ENCODE measurements at regions not wholly inside any gene's neighbourhood (a gene's known extent, or its start where the extent isn't known, plus 50 kb on each side); places are given as distances from the start of the nearest gene placed in this dataset.

- no peaks in the 10 kb centered on the region for H3K36me3 Mint-ChIP-seq
- TF ChIP-seq, protein P1, sequence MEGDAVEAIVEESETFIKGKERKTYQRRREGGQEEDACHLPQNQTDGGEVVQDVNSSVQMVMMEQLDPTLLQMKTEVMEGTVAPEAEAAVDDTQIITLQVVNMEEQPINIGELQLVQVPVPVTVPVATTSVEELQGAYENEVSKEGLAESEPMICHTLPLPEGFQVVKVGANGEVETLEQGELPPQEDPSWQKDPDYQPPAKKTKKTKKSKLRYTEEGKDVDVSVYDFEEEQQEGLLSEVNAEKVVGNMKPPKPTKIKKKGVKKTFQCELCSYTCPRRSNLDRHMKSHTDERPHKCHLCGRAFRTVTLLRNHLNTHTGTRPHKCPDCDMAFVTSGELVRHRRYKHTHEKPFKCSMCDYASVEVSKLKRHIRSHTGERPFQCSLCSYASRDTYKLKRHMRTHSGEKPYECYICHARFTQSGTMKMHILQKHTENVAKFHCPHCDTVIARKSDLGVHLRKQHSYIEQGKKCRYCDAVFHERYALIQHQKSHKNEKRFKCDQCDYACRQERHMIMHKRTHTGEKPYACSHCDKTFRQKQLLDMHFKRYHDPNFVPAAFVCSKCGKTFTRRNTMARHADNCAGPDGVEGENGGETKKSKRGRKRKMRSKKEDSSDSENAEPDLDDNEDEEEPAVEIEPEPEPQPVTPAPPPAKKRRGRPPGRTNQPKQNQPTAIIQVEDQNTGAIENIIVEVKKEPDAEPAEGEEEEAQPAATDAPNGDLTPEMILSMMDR (conservative IDR thresholded peaks at IDR 0.05) = no peak
- H3K27me3 Mint-ChIP-seq = peaks cover 35% of the 10 kb centered on the region
- no peak overlapping the region for H3K4me3 Mint-ChIP-seq
- no peaks in the 10 kb centered on the region for H3K9me3 Mint-ChIP-seq
- H3K27ac Mint-ChIP-seq = no peak overlapping the region
- no peak for DNase-seq (ENCODE audit: extremely low spot score, unreplicated experiment)
- peaks cover 47% of the 10 kb centered on the region for H3K4me1 Mint-ChIP-seq (ENCODE audit: unreplicated experiment)
These were observed 414.0 kb upstream of the PSMD7 start for GRCh38 chr16:73882651-73883050.

DNA sequence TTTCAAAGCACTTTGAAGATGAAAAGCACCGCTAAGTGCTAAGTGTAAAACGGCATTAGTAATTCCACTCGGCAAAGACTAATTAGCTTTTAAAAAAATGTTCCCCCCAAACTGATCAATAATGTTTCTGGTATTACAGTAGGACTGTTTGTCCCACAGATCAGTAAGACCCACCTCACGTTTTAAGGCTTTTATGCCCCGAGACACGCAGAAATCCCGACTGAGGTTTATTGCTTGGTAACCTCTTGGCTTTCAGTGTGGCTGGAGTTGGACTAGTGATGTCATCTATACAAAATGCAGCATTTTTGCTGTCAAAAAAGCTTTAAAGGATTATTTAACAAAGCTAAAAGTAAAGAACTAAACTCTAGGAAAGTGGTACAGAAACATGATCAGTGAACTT, 414.6 kb upstream of the PSMD7 start:
- Mint-ChIP-seq H3K27ac (no peak overlapping the region), H3K27me3 (peaks cover 31% of the 10 kb centered on the region), H3K36me3 (no peaks in the 10 kb centered on the region), H3K9me3 (no peaks in the 10 kb centered on the region), H3K4me3 (peak overlapping the region; percentile 37), H3K4me1 (ENCODE audit: unreplicated experiment) (peaks cover 47% of the 10 kb centered on the region)
- TF ChIP-seq, protein P1 (conservative IDR thresholded peaks at IDR 0.05) = no peak
- DNase-seq (ENCODE audit: extremely low spot score, unreplicated experiment) = no peak

GRCh38 chr16:73879621-73880020, 417.0 kb upstream of the PSMD7 start:
- Mint-ChIP-seq H3K4me1 (ENCODE audit: unreplicated experiment) (peaks cover 39% of the 10 kb centered on the region), H3K4me3 (no peak overlapping the region), H3K9me3 (no peaks in the 10 kb centered on the region), H3K36me3 (no peaks in the 10 kb centered on the region), H3K27me3 (peaks cover 18% of the 10 kb centered on the region), H3K27ac (no peak overlapping the region)
- DNase-seq (ENCODE audit: extremely low spot score, unreplicated experiment) = no peak
- TF ChIP-seq, protein P1 (conservative IDR thresholded peaks at IDR 0.05) = no peak

GRCh38 chr16:73878611-73879010, 418.0 kb upstream of the PSMD7 start:
- DNase-seq (ENCODE audit: extremely low spot score, unreplicated experiment) = no peak
- Mint-ChIP-seq H3K9me3 (no peaks in the 10 kb centered on the region), H3K27me3 (peaks cover 18% of the 10 kb centered on the region), H3K27ac (no peak overlapping the region), H3K4me3 (no peak overlapping the region), H3K36me3 (no peaks in the 10 kb centered on the region), H3K4me1 (ENCODE audit: unreplicated experiment) (peaks cover 49% of the 10 kb centered on the region)
- TF ChIP-seq, protein P1 (conservative IDR thresholded peaks at IDR 0.05) = peak; percentile 78

GRCh38 chr16:73877150-73877549, 419.5 kb upstream of the PSMD7 start:
- H3K27me3 Mint-ChIP-seq = peaks cover 18% of the 10 kb centered on the region
- H3K36me3 Mint-ChIP-seq = no peaks in the 10 kb centered on the region
- no peaks in the 10 kb centered on the region for H3K9me3 Mint-ChIP-seq
- no peak overlapping the region for H3K4me3 Mint-ChIP-seq
- no peak for DNase-seq (ENCODE audit: extremely low spot score, unreplicated experiment)
- TF ChIP-seq, protein P1 (conservative IDR thresholded peaks at IDR 0.05) = no peak
- H3K27ac Mint-ChIP-seq = no peak overlapping the region
- peaks cover 44% of the 10 kb centered on the region for H3K4me1 Mint-ChIP-seq (ENCODE audit: unreplicated experiment)
